GM19324 (cell line): ENCODE measurements at regions not wholly inside any gene's neighbourhood (a gene's known extent, or its start where the extent isn't known, plus 50 kb on each side); places are given as distances from the start of the nearest gene placed in this dataset.

Source experiments
- ATAC-seq: cut with Tn5 transposase; IDR thresholded peaks from one replicate; pipeline ENCODE4 v1.9.1; 2021; ENCODE audit warnings: mild to moderate bottlenecking, moderate library complexity; ENCODE audit not compliant: unreplicated experiment, low FRiP score

DNA sequence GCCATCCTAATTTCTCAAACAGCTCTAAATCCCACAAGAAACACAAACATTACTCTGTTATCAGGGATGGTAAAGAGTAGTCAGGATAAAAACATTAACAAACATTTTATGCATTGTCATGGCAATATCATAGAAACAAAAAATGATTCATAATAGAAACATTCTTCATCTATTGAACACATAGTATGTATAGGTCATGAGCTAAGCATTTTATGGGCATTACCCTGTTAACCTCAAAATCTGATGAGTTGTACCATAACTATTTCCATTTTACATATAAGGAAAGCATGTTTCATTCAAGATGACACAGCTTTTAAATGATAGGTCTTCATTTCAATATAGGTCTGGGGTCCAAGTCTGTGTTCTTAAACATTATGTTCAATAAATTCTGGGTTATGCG lies 344.9 kb downstream of the RND3 start:
- ATAC-seq, result no peak

DNA sequence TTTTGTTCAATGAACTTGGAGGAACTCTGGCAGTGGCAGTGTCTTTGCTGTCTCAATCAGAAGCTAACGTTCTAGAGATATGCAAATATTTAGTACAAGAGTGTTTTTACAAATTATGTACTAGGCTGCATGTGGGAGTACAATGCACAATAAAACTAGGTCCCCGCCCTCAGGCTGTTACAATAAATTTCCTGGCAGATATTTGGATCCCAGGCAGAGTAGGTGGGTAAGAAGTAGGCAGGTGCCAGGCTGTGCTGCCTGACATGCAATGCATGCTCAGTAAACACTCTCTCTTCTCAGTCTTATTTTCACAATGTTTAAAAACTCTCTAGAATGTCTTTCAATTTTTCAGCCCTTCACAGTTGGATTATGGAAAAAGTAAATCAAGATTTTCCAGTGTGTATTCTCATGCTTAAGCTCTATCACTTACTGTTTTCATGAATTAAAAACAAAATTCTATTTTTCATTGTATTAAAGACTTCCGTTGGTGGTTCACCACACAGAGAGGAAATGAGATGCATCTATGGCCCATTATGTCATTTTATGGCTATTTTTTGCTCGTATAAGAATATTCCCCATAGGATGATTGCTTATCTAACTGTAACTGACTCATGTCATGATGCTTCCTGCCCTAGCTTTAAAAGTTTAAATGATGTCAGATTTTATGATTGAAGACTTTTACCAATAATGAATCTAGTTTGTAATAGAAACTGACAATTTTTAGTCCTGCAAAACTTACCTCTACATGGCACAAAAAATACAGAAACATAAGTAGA lies 346.1 kb downstream of the RND3 start:
- ATAC-seq, result no peak

DNA sequence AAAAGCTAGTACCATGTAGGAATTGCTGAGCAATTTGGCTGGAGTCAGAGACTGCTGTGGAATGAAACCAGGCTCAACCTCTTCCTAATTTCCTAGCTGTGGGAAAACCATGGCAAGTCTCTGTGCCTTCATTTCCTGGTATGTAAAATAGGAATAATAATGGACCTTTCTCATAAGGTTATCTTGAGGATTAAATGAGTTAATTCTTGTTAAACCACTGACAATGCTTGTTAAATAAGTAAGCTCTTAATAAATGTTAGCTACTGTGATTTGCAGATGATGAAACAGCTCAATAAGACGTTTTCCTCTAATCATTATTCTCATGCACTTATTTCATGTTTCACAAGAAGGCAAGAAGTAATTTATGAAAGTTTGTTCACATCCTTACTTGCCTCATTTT lies 346.7 kb downstream of the RND3 start:
- no peak for ATAC-seq

DNA sequence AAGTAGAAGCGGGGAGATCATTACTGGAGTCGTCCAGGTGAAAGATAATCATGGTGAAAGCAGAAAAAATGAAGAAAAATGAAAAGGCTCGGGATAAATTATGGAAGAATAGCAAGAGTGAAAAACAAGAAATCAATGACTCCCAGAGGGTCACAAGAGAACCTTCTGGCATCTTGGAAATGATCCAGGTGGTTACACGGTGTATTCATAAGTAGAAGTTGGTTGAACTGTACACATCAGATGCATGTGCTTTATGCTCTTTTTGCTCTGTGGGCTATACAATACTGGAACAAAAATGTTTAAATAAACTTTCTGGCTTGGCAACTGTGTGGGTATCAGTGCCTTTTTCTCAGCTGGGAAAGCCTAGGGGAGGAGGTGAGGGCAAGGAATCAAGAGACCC lies 348.9 kb downstream of the RND3 start:
- ATAC-seq, result no peak

DNA sequence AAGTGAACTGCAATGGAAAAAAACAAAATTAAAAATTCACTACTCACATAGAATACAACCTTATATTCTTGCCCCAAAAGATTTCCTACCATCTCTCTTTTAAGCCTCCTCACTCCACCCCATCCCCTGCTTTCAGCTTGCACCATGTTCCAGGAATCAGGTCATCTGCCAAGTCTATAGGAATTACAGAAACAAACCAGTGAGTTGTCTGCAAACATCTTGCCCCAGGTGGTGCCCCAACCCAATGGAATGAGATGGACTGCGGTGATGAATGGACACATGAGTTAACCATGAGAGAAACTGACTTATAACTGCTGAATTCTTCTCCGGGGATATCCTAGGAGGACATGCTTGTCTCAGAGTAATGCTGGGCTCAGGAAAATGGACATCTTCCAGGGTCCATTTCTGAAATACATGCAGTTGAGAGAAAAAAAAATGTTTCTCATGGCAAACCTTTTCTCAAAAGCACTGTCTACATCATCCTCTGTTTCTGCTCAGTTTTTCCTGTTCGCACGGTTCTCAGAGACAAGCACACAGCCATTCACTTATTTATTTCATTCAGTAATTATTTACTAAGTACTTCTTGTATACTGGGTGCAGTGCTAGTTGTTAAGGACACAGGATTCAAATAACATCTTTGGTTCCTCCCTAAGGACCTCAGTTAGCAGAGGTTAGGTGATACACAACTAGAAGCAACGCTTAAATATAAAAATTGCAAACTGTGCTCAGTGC lies 350.0 kb downstream of the RND3 start:
- no peak for ATAC-seq

DNA sequence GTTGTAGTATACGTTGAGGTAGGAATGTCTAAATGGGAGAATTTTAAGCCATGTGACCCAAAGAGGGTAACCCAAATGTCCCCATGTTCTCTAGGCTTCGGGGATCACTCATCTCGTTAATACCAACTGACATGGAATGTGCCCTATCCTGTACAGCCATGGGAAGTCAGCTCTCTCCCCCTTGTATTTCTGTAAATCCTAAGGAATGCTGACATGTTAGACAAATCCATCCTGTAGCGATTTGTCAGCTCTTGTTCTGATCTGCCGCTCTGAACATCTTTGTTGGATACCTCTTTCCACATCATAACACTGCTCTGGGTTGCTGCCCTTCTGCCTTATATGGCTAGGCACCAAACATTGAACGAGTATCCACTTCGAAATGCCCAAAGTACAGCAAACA lies 350.6 kb downstream of the RND3 start:
- ATAC-seq, result no peak

DNA sequence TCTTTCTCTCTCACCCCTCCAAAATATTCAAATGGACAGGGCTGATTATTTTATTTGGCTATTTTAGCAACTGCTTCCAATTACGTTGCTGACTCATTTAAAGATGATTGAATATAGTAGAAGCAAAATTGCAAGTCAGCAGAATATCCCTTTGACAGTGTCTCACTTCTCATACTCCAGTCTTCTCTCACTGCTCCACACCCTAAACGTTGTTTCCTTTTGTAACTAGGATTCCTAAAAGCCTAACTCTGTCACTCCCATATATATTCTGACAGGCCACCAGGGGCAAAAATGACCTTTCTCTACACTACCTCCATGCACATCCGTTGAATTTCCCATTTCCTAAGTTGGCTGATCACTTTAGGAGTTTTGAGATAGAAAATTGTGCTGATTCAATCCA lies 351.1 kb downstream of the RND3 start:
- ATAC-seq, result no peak

DNA sequence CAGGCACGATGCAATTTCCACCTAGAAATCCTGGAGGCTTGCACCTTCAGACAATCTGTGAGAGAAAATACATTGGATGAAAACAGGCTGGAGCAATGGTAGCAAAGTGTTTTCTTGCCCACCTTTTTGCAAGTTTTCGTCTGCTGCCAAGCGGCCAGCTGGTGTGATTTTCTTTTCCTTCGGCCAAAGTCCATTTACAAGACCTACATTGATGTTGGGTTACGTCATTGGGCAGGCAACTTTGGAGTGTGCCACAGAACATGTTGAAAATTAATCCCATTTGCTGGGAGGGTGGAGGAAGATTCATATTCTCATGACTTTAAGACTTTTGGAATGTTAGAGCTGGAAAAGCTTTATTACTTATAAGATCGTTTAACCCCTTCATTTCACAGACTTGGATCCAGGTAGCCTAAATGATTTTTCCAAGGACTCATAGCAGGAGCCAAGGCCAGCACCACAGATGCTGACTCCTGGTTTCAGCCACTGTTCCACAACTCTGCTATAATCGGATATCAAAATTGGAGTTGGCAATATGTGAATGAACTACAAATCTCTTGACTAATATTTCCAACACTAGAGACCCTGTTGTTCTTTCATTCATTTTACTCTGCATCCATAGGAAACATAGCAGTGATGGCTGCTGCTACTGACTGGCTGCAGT lies 352.1 kb downstream of the RND3 start:
- no peak for ATAC-seq

DNA sequence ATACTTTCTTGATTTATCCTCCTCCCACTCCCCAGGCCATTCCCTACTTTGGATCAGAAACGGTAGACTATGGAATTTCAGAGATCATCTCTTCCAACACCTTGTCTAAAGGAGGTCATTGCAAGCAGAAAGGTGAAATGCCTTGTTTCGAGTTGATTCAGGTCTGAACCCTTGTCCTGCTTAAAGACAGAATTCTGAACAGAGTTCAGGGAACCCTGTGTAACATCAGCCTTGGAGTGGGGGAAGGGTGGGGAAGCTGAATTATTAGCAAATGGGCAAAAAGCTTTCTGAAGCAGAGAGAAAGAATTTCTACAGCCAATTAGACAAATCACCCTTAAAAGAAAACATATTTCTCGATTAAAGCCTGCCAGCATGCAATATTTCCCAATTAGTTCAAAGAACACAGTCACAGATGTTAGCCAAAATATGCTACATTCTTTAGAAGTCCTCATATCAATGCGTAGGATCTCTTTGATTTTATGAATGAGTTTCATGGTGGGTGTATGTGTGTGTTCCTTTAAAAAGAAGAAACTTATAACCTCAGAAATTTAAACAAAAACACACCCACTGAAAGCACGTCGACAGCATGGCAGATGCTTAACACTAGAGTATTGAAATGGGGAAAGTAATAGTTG lies 353.1 kb downstream of the RND3 start:
- ATAC-seq, result no peak

DNA sequence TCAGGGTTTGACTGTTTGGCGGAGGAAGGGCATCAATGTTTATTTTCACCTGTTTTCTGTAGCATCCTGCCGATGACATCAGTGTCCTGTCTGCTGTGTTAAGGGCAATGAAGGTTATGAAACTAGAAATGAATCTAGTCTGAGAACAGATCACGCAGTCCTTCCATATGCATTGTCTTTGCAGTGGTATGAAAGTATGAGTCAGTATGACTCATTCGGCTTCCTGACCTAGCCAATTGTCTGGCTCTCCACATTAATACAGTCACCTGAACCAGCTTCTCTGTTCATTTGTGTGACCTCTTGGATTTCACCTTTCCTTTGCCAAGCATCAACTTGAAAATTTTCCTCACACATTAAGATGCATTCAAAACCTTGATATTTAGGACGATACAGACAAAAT lies 353.8 kb downstream of the RND3 start:
- peak; percentile 65 for ATAC-seq

DNA sequence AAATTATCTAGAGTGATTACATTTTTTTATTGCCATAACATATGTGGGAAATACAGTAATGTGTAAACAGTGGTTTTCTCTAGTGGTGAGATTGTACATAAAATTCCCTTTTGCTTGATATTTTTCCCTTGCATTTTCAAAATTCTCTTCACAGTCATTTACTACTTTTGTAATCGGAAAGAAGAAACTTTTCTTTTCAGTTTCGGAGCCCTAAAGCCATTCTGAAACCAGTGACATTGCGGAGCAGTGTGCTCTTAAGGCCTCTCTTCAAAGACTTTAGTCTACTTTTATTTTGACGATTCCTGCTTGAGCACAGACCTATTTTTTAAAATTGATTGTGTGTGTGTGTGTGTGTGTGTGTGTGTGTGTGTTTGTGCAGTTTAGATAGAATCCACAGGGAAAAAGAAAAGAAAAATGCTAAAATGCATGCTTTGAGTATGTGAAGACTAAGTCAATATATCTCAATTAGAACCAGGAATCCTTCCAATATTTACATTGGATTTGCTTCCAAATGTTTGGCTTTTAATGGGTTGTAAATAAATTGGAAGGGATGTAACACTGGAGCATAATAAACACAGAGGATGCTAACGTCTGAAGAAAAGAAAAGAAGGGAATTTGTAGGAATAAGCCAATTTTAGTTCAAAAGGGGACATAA lies 357.4 kb downstream of the RND3 start:
- ATAC-seq, result no peak

DNA sequence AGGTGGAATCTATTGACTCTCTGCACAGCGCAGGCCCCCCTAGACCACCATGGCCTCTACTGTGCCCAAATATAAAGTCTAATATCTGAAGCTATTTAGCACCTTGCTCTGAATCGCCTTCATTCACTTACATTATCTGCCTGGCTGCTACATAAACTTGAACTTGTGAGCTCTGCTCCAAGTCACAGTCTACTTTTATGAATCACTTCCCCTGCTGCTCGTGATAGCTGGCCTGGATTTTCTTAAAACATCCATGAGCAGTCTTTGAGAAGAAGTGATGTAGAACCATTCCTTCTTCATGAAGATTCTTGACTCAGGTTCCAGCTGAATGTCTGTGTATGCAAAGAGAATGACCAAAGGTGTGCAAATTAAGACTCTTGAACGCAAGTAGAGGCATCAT lies 359.5 kb downstream of the RND3 start:
- no peak for ATAC-seq

DNA sequence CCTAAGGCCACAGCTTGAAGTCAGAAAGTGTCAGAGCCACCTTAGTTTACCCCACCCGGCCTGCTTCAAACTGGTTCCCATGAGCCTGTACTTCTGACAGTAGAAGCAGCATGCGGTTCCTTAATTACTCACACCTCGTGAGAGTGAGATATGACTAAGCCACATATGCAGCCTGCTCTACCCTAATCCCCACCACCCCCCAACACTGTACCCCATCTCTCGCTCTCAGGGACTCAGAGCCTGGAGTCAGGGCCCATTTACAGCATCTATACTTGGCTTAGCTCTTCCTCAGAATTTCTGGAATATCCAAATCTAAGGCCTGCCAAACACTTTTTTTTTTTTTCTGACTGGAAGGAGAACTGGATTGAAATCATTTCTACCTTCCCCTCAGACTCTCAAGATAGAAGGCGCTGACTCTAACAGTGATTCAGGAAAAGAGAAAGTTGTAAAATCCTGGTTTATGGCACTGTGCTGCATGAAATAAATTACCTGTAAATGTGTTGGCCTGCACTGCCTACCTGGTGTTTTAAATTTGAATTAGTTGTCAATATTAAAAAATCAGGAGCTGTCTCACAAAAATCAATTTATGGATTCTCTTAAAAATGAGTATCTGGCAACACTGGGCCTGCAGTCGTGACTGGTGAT lies 360.0 kb downstream of the RND3 start:
- ATAC-seq, result no peak

DNA sequence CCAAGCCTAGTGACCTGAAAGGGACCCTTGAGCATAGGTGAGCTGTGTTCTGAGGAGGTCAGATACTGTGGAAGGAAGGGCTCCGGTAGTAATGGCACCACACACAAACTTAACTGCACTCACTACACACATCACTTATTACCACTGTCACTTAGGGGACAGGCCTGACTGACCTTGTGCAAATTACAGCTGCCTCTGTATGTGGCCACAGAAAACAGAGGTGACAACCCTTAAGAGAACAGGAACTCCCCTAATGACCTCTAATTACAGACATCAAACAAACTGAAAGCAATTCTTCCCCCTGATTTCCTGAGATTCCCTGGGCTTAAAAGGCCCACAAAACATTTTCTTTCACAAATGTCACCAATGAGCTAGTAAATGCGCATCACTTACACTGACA lies 360.6 kb downstream of the RND3 start:
- ATAC-seq, result no peak

DNA sequence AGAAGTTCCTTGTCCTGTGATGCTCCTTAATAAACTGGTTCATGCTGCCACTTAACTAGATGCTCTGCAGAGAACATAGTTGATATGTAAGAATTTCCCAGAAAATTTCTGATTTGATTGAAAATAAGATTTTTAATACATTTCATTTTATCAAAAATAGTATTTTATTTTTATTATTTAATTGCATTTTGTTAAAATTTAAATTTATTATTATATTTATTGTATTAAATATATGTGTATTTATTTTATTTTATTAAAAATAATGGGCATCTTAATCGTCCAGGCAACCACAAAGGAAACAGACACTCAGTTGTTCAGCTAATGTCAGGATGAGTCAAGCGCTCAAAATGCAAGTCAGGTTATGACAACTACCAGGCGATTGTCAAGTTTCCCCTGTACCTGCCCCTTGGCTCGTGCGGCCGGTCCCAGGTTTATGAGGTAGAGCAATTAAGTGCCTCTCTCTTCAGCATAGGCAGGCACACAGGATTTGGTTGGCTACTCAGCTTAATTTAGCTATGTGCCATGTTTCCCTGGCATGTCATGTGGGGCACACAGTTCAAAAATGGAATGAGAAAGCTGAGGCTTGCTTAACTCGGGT lies 361.2 kb downstream of the RND3 start:
- no peak for ATAC-seq

DNA sequence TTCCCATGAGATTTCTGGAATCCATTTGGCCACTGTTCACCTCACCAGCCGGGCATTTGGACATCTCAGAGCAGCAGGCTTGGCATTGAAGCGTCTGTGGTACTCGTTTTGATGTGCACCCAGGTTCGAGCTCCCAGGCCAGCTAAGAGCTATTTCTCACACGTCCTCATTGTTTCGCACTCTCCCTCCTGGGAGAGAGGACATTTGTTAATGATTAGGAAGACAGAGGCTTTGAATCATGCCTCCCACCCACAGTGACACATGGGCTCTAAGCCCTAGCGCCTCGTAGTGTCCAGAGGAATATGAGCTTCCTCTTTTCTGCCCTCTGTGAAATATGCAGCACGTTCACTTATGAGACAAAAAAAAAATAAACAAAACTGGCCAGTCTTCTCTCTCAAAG lies 361.8 kb downstream of the RND3 start:
- no peak for ATAC-seq

DNA sequence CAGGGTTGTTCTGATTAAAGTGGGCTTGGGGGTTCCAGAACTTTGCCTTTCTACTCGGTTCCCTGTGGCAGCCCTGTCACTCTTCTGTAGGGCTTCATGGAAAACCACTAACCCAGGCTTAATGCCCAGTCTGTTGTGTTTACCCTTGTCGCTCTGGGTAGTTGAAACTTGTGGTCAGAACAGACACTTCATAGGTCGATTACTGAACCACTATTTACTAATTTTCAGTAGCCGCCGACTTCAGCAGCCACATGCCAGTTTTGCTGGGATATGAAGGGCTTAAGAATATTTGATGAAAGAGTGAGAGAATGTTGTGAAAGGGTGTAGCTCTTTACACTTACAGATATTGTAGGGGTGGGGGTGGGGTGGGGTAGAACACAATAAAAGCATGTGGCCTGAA lies 362.3 kb downstream of the RND3 start:
- ATAC-seq, result no peak

DNA sequence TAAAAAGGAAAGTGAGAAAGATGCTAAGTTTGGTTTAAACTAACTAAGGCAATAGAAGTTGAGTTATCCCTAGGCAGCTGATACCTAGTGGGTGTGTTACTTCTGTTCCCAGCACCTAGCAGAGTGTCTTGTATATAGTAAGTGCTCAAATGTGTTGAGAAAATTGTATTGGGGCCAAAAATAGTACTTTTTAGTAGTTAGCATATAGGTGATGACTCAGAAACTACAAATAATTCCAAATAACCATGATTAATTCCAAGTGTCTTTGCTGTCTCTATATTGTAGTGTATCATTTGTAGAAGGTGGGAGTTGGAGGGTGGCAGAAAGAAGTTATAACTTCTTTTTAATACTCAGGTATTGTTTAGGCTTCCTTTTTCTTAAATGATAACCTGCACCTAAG lies 362.7 kb downstream of the RND3 start:
- ATAC-seq, result no peak

DNA sequence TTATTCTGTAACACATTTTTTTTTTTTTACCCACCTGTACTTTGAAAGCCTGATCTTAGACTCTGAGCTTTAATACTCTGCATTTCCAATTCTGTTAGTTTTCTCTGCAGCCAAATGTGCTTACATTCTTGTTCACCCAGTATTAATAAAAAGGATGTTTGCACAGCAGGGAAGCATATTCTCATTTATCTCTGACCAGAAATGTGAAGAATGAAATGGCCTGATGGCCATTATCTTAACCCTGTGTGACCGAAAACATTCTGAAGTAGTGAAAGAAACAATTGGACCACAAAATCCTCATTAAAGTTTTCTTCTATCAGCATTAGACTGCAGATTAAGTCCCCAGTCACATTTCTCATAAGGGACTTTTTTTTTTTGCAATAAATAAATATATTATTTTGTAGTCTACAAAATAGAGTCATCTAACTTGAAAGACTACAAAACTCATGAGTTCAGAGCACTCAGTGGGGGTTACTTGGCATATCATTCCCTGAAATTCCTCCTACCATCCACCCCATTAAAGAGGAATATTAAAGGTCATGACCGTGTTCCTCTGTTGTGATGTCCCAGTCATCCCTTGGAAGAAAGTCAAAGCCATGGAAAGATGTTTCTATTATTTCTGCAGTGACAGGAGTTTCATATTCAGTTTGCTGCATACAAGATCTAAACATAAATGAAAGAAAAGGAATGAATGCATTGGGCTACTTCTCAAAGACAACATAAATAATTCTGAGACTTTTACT lies 364.4 kb downstream of the RND3 start:
- no peak for ATAC-seq
